ENCODE measurements at regions not wholly inside any gene's neighbourhood (a gene's known extent, or its start where the extent isn't known, plus 50 kb on each side); places are given as distances from the start of the nearest gene placed in this dataset.

GRCh38 chr6:111989743-111990142 is 64.2 kb upstream of the CCN6 start:
- no peak for DNase-seq

- DNase-seq = no peak
These were observed 63.7 kb upstream of the CCN6 start for GRCh38 chr6:111990214-111990613.

GRCh38 chr6:111992851-111993250 is 61.1 kb upstream of the CCN6 start:
- no peak for DNase-seq

GRCh38 chr6:111993342-111993741 is 60.6 kb upstream of the CCN6 start:
- no peak for DNase-seq

GRCh38 chr6:111994791-111995190 is 59.1 kb upstream of the CCN6 start:
- DNase-seq = no peak

GRCh38 chr6:111995404-111995803 is 58.5 kb upstream of the CCN6 start:
- DNase-seq = no peak

- no peak for DNase-seq
These were observed 57.6 kb upstream of the CCN6 start for GRCh38 chr6:111996144-111996865.

GRCh38 chr6:111997078-111997852 is 56.6 kb upstream of the CCN6 start:
- DNase-seq = peak; percentile 22

GRCh38 chr6:111997853-111998208 is 56.1 kb upstream of the CCN6 start:
- DNase-seq = no peak

GRCh38 chr6:112002307-112002706 is 51.6 kb upstream of the CCN6 start:
- no peak for DNase-seq

All from amniotic stem cell (primary cell).